Ammon's horn (tissue), 1 donor: ENCODE measurements at regions not wholly inside any gene's neighbourhood (a gene's known extent, or its start where the extent isn't known, plus 50 kb on each side); places are given as distances from the start of the nearest gene placed in this dataset.

Experiments used
- DNase-seq: peaks from one replicate; pipeline ENCODE4 v3.0.0-alpha.2; 2016; ENCODE audit warnings: low spot score

- DNase-seq: no peak
Measured at GRCh38 chr16:17858061-17858460, 387.3 kb upstream of the XYLT1 start.

- DNase-seq: no peak
Measured at GRCh38 chr16:17853958-17854357, 383.2 kb upstream of the XYLT1 start.

GRCh38 chr16:17852977-17853702 is 382.4 kb upstream of the XYLT1 start:
- DNase-seq: no peak

- DNase-seq: no peak
Measured at GRCh38 chr16:17850581-17851250, 380.0 kb upstream of the XYLT1 start.

DNA sequence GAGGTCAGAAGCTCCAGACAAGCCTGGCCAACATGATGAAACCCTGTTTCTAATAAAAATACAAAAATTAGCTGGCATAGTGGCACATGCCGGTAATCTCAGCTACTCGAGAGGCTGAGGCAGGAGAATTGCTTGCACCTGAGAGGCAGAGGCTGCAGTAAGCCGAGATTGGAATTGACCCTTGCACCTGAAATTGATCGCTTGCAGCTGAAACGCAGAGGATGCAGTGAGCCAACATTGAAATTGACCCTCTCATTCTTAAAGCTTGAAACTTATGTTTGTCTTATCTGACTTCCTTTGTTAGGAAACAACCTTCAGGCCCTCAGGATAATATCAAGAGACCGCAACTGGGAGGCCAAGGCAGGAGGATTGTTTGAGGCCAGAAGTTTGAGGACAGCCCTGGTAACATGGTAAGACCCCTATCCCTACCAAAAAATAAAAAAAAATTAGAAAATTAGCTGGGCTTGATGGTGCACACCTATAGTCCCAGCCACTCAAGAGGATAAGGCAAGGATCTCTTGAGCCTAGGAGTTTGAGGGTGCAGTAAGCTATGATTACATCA is 376.6 kb upstream of the XYLT1 start:
- no peak for DNase-seq

- DNase-seq: no peak
Measured at GRCh38 chr16:17846030-17846429, 375.3 kb upstream of the XYLT1 start.

- DNase-seq: peak; percentile 28
Measured at GRCh38 chr16:17845031-17845430, 374.3 kb upstream of the XYLT1 start.

DNA sequence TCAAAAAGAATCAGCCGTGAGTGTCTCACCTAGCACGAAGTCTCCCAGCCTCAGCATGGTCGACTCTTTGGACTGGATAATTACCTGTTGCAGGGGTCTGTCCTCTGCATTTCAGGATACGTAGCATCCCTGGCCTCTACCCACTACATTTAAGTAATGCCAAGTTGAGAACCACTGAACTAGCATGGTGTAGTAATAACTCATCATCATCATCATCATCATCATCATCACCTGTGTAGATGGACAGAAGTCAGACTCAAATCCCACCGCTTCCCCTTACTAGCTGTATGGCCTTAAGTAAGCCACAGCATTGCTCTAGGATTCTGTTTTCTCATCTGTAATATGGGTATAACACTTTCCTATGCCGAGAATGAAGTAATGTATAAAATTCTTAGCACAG is 373.1 kb upstream of the XYLT1 start:
- no peak for DNase-seq

DNA sequence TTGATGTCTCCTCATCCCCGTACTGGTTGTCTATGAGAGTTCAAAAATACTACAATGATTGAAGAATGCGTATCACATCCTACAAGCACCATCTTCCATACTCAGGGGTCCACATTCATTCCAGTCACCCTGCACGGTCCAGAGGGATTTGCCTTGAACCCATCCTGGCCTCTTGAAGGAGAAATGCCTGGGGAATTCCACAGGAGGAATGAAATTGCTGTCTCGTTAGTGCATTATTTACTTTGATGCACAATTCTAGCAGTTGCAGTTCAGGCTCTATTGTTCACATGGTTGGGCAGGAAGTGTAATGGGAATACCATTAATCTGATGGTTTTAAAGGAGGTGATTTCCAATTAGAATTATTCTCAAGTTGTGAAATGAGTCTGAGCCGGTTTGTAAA is 369.1 kb upstream of the XYLT1 start:
- no peak for DNase-seq

DNA sequence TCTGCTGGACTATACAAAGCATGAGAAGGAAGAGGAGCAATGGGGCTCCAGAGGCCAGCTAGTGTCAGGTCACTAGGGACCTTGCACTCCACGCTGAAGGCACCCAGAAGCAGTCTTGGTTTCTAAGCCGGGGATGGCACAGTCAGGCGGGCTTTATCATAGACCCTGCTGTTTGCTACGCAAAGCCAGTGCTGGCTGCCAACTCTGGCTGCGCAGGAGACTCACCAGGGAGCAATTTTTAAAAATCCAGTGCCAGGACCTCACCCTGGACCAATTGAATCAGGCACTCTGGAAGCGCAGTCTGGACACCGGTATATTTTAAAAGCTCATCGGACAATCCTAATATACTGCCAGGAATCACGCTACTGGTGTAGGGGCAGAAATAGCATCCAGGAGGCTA is 368.5 kb upstream of the XYLT1 start:
- DNase-seq: no peak

GRCh38 chr16:17836868-17837602 is 366.3 kb upstream of the XYLT1 start:
- DNase-seq: no peak

- DNase-seq: no peak
Measured at GRCh38 chr16:17835118-17835876, 364.5 kb upstream of the XYLT1 start.

- DNase-seq: no peak
Measured at GRCh38 chr16:17832738-17833137, 362.0 kb upstream of the XYLT1 start.

- no peak for DNase-seq
Measured at GRCh38 chr16:17831330-17831729, 360.6 kb upstream of the XYLT1 start.

- no peak for DNase-seq
Measured at GRCh38 chr16:17830651-17831050, 359.9 kb upstream of the XYLT1 start.

- DNase-seq: no peak
Measured at GRCh38 chr16:17829811-17830210, 359.1 kb upstream of the XYLT1 start.

- DNase-seq: no peak
Measured at GRCh38 chr16:17828012-17828411, 357.3 kb upstream of the XYLT1 start.

DNA sequence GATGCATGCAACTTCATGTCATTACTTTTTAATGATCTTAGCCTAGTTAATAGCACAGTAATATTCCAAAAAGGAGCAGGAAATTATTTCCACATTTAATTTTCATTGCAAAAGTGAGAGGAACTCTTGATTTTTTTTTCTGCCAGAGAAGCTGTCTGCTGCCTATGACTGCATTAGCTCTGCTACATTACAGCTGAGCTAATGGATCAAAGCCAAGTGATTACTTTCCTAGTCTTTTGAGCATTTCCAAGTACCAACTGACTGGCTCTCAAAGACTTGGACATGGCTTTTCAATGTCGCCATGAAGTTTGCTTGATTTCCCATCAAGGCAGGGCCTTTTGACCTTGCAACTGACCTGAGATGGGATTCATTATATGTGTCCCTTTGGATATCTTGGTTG is 356.6 kb upstream of the XYLT1 start:
- DNase-seq: no peak

GRCh38 chr16:17817943-17818342 is 347.2 kb upstream of the XYLT1 start:
- DNase-seq: no peak

DNA sequence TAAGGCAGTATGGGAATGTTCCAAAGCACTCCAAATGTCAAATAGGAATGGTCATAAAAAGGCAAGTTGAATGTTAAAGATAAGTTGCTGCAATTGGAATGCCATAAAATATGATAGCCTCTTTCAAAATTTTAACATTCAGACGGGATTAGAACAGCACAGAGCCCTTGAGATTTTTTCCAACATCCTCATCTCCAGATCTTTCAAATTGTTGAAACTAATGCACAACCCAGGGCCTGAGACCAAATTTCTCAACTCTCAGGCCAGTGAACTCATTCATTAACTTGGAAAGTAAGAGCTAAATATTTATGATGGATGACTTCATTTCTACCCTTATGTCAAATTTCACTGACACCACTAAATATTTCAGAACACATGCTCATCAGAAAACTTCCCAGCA is 346.5 kb upstream of the XYLT1 start:
- DNase-seq: no peak

DNA sequence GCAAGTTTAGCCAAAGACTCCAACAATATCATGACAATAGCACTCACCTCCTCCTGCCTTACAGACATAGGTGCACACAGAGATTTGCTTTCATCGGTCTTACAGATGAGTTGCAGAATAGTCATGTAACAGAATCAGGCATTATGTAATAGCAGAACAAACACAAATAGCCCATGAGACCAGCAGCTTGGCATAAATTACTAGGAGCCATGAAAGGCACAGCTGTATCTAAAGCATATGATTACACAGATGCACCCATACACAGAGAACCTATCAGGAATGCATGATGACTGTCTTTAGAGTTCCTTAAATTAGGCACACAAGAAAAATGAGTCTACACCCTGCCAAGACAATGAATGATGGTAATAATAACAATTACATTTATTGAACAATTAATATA is 342.0 kb upstream of the XYLT1 start:
- no peak for DNase-seq

DNA sequence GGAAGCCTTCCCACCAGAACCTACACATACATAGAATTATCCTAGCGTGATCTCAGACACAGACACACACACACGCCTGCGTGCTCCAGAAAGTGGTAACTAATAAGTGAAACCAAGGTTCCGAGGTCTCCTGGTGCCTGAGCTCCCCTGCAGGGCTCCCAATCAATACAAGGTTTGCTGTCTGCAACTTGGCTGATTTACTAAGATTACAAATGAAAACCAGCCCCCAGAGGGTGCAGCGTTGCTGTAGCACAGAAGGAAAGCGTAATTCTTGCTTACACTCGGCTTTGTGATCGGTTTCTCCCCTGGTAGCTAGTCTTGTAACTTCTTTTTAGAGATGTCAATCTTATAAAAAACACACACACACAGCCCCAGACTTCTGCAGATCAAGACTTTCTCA is 334.1 kb upstream of the XYLT1 start:
- DNase-seq: peak; percentile 10
